ENCODE measurements at regions not wholly inside any gene's neighbourhood (a gene's known extent, or its start where the extent isn't known, plus 50 kb on each side); places are given as distances from the start of the nearest gene placed in this dataset.

GRCh38 chr12:25041006-25041741 lies 92.3 kb upstream of the BCAT1 start:
- Histone ChIP-seq H3K4me1 (ENCODE audit: control insufficient read depth, insufficient read depth, low read length) (no peaks in the 10 kb centered on the region), H3K36me3 (ENCODE audit: control insufficient read depth, insufficient read depth, low read length) (no peaks in the 10 kb centered on the region), H3K27me3 (ENCODE audit: control insufficient read depth, insufficient read depth, low read length) (no peaks in the 10 kb centered on the region), H3K4me3 (ENCODE audit: low read depth, low read length) (no peak overlapping the region), H3K27ac (ENCODE audit: low read depth, low read length) (no peak overlapping the region), H3K9me3 (ENCODE audit: control insufficient read depth, insufficient read depth, low read length) (no peaks in the 10 kb centered on the region)
- DNase-seq (ENCODE audit: low read depth in 4 of 6, low spot score in 6 of 6) = no peak
- WGBS (ENCODE audit: insufficient coverage) = 81% methylated on average over 7 of the region's 9 CpGs

GRCh38 chr12:25040593-25040992 lies 91.7 kb upstream of the BCAT1 start:
- no CpG with 5 or more reads among the region's 4 CpGs for WGBS (ENCODE audit: insufficient coverage)

DNA sequence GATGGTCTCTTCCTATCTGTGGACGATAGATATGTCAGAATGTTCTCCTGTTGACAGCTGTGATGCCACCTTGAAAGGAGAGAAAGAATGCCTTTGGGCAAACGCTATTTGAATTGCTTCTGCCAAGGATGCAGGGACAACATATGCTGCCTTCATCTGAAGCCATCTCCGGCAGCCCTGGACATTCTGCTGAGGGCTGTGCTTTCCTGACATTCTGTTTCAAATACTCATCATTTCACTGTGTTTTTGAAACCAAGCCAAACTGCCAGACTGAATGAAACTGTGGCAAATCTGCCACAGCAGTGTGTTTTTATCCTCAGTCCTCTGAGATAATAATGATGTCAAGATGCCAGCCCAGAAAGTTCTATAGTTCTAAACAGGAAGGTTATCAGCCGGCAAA lies 85.8 kb upstream of the BCAT1 start:
- Histone ChIP-seq H3K4me3 (ENCODE audit: low read depth, low read length) (no peak overlapping the region), H3K27me3 (ENCODE audit: control insufficient read depth, insufficient read depth, low read length) (no peaks in the 10 kb centered on the region), H3K27ac (ENCODE audit: low read depth, low read length) (no peak overlapping the region), H3K36me3 (ENCODE audit: control insufficient read depth, insufficient read depth, low read length) (no peaks in the 10 kb centered on the region), H3K4me1 (ENCODE audit: control insufficient read depth, insufficient read depth, low read length) (no peaks in the 10 kb centered on the region), H3K9me3 (ENCODE audit: control insufficient read depth, insufficient read depth, low read length) (no peaks in the 10 kb centered on the region)
- WGBS (ENCODE audit: insufficient coverage) = 42% methylated on average over 1 of the region's 4 CpGs
- DNase-seq (ENCODE audit: low read depth in 4 of 6, low spot score in 6 of 6) = peak in 3 of 6 donors; percentile 12 to 82 (median 76)

More at GRCh38 chr12:25040593-25040992, 91.7 kb upstream of the BCAT1 start:
- Histone ChIP-seq H3K9me3 (ENCODE audit: control insufficient read depth, insufficient read depth, low read length) (no peaks in the 10 kb centered on the region), H3K27me3 (ENCODE audit: control insufficient read depth, insufficient read depth, low read length) (no peaks in the 10 kb centered on the region), H3K4me1 (ENCODE audit: control insufficient read depth, insufficient read depth, low read length) (no peaks in the 10 kb centered on the region), H3K36me3 (ENCODE audit: control insufficient read depth, insufficient read depth, low read length) (no peaks in the 10 kb centered on the region), H3K4me3 (ENCODE audit: low read depth, low read length) (no peak overlapping the region), H3K27ac (ENCODE audit: low read depth, low read length) (no peak overlapping the region)
- DNase-seq (ENCODE audit: low read depth in 4 of 6, low spot score in 6 of 6) = no peak

- Histone ChIP-seq H3K36me3 (ENCODE audit: control insufficient read depth, insufficient read depth, low read length) (no peaks in the 10 kb centered on the region), H3K9me3 (ENCODE audit: control insufficient read depth, insufficient read depth, low read length) (no peaks in the 10 kb centered on the region), H3K4me1 (ENCODE audit: control insufficient read depth, insufficient read depth, low read length) (no peaks in the 10 kb centered on the region), H3K27me3 (ENCODE audit: control insufficient read depth, insufficient read depth, low read length) (no peaks in the 10 kb centered on the region), H3K27ac (ENCODE audit: low read depth, low read length) (no peak overlapping the region), H3K4me3 (ENCODE audit: low read depth, low read length) (no peak overlapping the region)
- 88% methylated on average over 1 of the region's 1 CpG for WGBS (ENCODE audit: insufficient coverage)
- no peak for DNase-seq (ENCODE audit: low read depth in 4 of 6, low spot score in 6 of 6)
These were observed 77.1 kb upstream of the BCAT1 start for GRCh38 chr12:25025951-25026490.

- no peak overlapping the region for H3K4me3 ChIP-seq (ENCODE audit: low read depth, low read length)
- no peaks in the 10 kb centered on the region for H3K9me3 ChIP-seq (ENCODE audit: control insufficient read depth, insufficient read depth, low read length)
- no peak overlapping the region for H3K27ac ChIP-seq (ENCODE audit: low read depth, low read length)
- H3K36me3 ChIP-seq (ENCODE audit: control insufficient read depth, insufficient read depth, low read length) = no peaks in the 10 kb centered on the region
- DNase-seq (ENCODE audit: low read depth in 4 of 6, low spot score in 6 of 6) = no peak
- H3K4me1 ChIP-seq (ENCODE audit: control insufficient read depth, insufficient read depth, low read length) = no peaks in the 10 kb centered on the region
- WGBS (ENCODE audit: insufficient coverage) = 46% methylated on average over 2 of the region's 4 CpGs
- no peaks in the 10 kb centered on the region for H3K27me3 ChIP-seq (ENCODE audit: control insufficient read depth, insufficient read depth, low read length)
These were observed 76.4 kb upstream of the BCAT1 start for GRCh38 chr12:25025260-25025659.

DNA sequence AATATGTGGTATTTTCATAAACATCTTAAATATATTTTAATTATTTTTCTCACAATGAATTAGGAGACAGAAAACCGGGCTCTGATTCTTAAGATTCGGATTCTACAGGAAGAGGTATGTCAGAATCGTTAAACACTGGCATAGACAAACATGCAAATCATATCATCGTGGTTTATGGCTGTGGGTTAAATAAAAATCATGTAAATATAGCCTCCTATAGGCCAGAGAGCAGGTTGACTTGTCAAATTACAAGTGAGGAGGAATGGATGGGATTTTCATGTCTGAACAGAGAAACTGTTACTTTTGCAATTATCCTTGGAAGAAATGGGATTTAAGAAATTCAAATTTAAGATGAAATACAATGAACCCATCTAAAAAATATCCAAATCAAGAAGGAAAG lies 74.9 kb upstream of the BCAT1 start:
- DNase-seq (ENCODE audit: low read depth in 4 of 6, low spot score in 6 of 6) = no peak
- Histone ChIP-seq H3K4me1 (ENCODE audit: control insufficient read depth, insufficient read depth, low read length) (no peaks in the 10 kb centered on the region), H3K36me3 (ENCODE audit: control insufficient read depth, insufficient read depth, low read length) (no peaks in the 10 kb centered on the region), H3K27me3 (ENCODE audit: control insufficient read depth, insufficient read depth, low read length) (no peaks in the 10 kb centered on the region), H3K4me3 (ENCODE audit: low read depth, low read length) (no peak overlapping the region), H3K27ac (ENCODE audit: low read depth, low read length) (no peak overlapping the region), H3K9me3 (ENCODE audit: control insufficient read depth, insufficient read depth, low read length) (no peaks in the 10 kb centered on the region)
- WGBS (ENCODE audit: insufficient coverage) = no CpG with 5 or more reads among the region's 4 CpGs

DNA sequence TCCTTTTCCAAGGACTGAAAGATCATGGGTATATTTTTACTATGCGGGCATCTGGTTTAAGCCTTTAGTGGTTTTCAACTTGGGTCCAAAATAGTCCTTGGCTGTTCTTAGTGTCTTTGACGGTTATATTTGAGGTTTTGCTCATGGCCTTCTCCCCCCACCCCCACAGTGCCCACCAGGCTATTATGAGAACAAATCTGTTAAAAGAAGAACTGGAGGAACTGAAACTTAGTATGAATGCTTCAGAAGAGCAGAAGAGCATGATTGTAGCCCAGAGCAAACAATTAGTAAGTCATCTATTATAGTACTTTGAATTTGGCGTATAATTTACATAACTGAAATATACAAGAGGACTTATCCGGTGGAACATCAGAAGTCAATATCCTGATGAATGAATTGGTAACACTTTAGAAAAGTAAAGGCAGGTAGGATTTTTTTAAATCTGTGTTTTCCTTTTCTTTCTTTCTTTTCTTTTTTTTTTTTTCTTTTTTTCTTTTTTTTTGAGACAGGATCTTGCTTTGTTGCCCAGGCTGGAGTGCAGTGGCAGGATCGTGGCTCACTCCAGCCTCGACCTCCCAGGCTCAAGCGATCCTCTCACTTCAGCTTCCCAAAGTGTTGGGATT lies 71.8 kb upstream of the BCAT1 start:
- Histone ChIP-seq H3K4me1 (ENCODE audit: control insufficient read depth, insufficient read depth, low read length) (no peaks in the 10 kb centered on the region), H3K36me3 (ENCODE audit: control insufficient read depth, insufficient read depth, low read length) (no peaks in the 10 kb centered on the region), H3K9me3 (ENCODE audit: control insufficient read depth, insufficient read depth, low read length) (no peaks in the 10 kb centered on the region), H3K4me3 (ENCODE audit: low read depth, low read length) (no peak overlapping the region), H3K27me3 (ENCODE audit: control insufficient read depth, insufficient read depth, low read length) (no peaks in the 10 kb centered on the region), H3K27ac (ENCODE audit: low read depth, low read length) (no peak overlapping the region)
- DNase-seq (ENCODE audit: low read depth in 4 of 6, low spot score in 6 of 6) = no peak
- 100% methylated on average over 1 of the region's 7 CpGs for WGBS (ENCODE audit: insufficient coverage)

- WGBS (ENCODE audit: insufficient coverage) = 93% methylated on average over 3 of the region's 3 CpGs
- H3K36me3 ChIP-seq (ENCODE audit: control insufficient read depth, insufficient read depth, low read length) = no peaks in the 10 kb centered on the region
- H3K9me3 ChIP-seq (ENCODE audit: control insufficient read depth, insufficient read depth, low read length) = no peaks in the 10 kb centered on the region
- no peak overlapping the region for H3K27ac ChIP-seq (ENCODE audit: low read depth, low read length)
- H3K27me3 ChIP-seq (ENCODE audit: control insufficient read depth, insufficient read depth, low read length) = no peaks in the 10 kb centered on the region
- DNase-seq (ENCODE audit: low read depth in 4 of 6, low spot score in 6 of 6) = no peak
- no peak overlapping the region for H3K4me3 ChIP-seq (ENCODE audit: low read depth, low read length)
- no peaks in the 10 kb centered on the region for H3K4me1 ChIP-seq (ENCODE audit: control insufficient read depth, insufficient read depth, low read length)
These were observed 69.2 kb upstream of the BCAT1 start for GRCh38 chr12:25018146-25018545.

DNA sequence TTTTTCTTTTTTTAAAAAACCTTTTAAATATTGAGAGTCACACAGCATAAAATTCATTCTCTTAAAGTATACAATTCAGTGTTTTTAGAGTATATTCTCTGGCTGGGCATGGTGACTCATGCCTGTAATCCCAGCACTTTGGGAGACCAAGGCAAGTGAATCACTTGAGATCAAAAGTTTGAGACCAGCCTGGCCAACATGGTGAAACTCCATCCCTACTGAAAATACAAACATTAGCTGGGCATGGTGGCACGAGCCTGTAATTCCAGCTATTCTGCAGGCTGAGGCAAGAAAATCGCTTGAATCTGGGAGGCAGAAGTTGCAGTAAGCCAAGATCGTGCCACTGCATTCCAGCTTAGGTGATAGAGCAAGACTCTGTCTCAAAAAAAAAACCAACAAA lies 68.4 kb upstream of the BCAT1 start:
- Histone ChIP-seq H3K4me1 (ENCODE audit: control insufficient read depth, insufficient read depth, low read length) (no peaks in the 10 kb centered on the region), H3K9me3 (ENCODE audit: control insufficient read depth, insufficient read depth, low read length) (no peaks in the 10 kb centered on the region), H3K27ac (ENCODE audit: low read depth, low read length) (no peak overlapping the region), H3K36me3 (ENCODE audit: control insufficient read depth, insufficient read depth, low read length) (no peaks in the 10 kb centered on the region), H3K27me3 (ENCODE audit: control insufficient read depth, insufficient read depth, low read length) (no peaks in the 10 kb centered on the region), H3K4me3 (ENCODE audit: low read depth, low read length) (no peak overlapping the region)
- 100% methylated on average over 2 of the region's 3 CpGs for WGBS (ENCODE audit: insufficient coverage)
- DNase-seq (ENCODE audit: low read depth in 4 of 6, low spot score in 6 of 6) = no peak

- H3K4me1 ChIP-seq (ENCODE audit: control insufficient read depth, insufficient read depth, low read length) = no peaks in the 10 kb centered on the region
These were observed 66.1 kb upstream of the BCAT1 start for GRCh38 chr12:25014961-25015360.

More at GRCh38 chr12:25014961-25015360, 66.1 kb upstream of the BCAT1 start:
- no peak overlapping the region for H3K4me3 ChIP-seq (ENCODE audit: low read depth, low read length)
- 100% methylated on average over 1 of the region's 2 CpGs for WGBS (ENCODE audit: insufficient coverage)
- no peak for DNase-seq (ENCODE audit: low read depth in 4 of 6, low spot score in 6 of 6)
- no peaks in the 10 kb centered on the region for H3K27me3 ChIP-seq (ENCODE audit: control insufficient read depth, insufficient read depth, low read length)
- H3K27ac ChIP-seq (ENCODE audit: low read depth, low read length) = no peak overlapping the region
- H3K36me3 ChIP-seq (ENCODE audit: control insufficient read depth, insufficient read depth, low read length) = no peaks in the 10 kb centered on the region
- H3K9me3 ChIP-seq (ENCODE audit: control insufficient read depth, insufficient read depth, low read length) = no peaks in the 10 kb centered on the region

Data from spinal cord (tissue), 9 donors.